Loucy (cell line): ENCODE measurements at regions not wholly inside any gene's neighbourhood (a gene's known extent, or its start where the extent isn't known, plus 50 kb on each side); places are given as distances from the start of the nearest gene placed in this dataset.

ENCODE experiments used
- EZH2phosphoT487 ChIP-seq: fragments of 200-600 bp; IDR thresholded peaks from 2 replicates; pipeline ENCODE4 v1.6.1; 2018; ENCODE audit warnings: antibody characterized with exemption, mild to moderate bottlenecking, moderate library complexity, borderline replicate concordance
- TF ChIP-seq, protein P1 (sequence below): fragments of 200-600 bp; sonication (generic); conservative IDR thresholded peaks from 2 replicates; pipeline ENCODE4 v1.5.1; 2014; ENCODE audit warnings: mild to moderate bottlenecking, antibody characterized with exemption, low read length

DNA sequence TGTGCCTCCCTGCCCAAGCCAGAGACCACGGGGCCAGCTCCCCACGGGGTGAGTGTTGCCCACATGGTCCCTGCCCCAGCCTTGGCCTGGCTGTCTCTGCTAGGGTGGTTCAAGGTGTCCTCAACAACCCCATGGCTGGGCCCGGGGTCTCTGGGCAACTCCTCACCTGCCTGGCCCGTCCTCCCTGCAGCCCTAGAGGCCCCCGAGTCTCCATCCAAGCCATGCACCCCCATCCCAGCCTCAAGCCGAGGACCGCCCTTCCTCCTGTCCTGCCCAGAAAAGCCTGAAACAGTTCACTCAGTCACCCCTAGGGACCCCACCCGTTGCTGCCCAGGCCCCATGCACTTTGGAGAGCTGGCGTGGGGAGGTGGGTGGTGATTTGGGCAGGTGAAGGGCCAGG lies 120.9 kb downstream of the FAM53A start:
- TF ChIP-seq, protein P1, sequence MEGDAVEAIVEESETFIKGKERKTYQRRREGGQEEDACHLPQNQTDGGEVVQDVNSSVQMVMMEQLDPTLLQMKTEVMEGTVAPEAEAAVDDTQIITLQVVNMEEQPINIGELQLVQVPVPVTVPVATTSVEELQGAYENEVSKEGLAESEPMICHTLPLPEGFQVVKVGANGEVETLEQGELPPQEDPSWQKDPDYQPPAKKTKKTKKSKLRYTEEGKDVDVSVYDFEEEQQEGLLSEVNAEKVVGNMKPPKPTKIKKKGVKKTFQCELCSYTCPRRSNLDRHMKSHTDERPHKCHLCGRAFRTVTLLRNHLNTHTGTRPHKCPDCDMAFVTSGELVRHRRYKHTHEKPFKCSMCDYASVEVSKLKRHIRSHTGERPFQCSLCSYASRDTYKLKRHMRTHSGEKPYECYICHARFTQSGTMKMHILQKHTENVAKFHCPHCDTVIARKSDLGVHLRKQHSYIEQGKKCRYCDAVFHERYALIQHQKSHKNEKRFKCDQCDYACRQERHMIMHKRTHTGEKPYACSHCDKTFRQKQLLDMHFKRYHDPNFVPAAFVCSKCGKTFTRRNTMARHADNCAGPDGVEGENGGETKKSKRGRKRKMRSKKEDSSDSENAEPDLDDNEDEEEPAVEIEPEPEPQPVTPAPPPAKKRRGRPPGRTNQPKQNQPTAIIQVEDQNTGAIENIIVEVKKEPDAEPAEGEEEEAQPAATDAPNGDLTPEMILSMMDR: no peak
- no peak for TF ChIP-seq EZH2phosphoT487
